Stimulated activated effector memory CD8-positive, alpha-beta T cell treated with anti-CD3 and anti-CD28 coated beads, Interleukin-12 subunit alpha, Interleukin-12 subunit beta, amount 100 ng/mL, for 72 hours (primary cell): ENCODE measurements at regions not wholly inside any gene's neighbourhood (a gene's known extent, or its start where the extent isn't known, plus 50 kb on each side); places are given as distances from the start of the nearest gene placed in this dataset.

Source experiments
- ATAC-seq: fragments of 150-1000 bp; cut with Tn5 transposase; 2 replicates; pipeline ENCODE4 v1.10.0; 2021
- DNase-seq, 2 donors: peaks; one replicate each; pipeline ENCODE4 v3.0.0; 2021 to 2022; ENCODE audit warnings: low spot score in 2 of 2
- H3K27ac Mint-ChIP-seq: one replicate; pipeline ENCODE4 v1.8.0; 2022; ENCODE audit warnings: mild to moderate bottlenecking, mixed read lengths
- H3K36me3 Mint-ChIP-seq: one replicate; pipeline ENCODE4 v1.8.0; 2022; ENCODE audit warnings: mild to moderate bottlenecking, mixed read lengths
- H3K4me1 Mint-ChIP-seq: one replicate; pipeline ENCODE4 v1.8.0; 2022; ENCODE audit warnings: mixed read lengths
- H3K4me3 Mint-ChIP-seq: one replicate; pipeline ENCODE4 v1.8.0; 2022; ENCODE audit warnings: mild to moderate bottlenecking, mixed read lengths
- H3K9me3 Mint-ChIP-seq: one replicate; pipeline ENCODE4 v1.8.0; 2022; ENCODE audit warnings: mixed read lengths

- peak in 1 of 2 donors; percentile 59 for DNase-seq
- H3K4me3 Mint-ChIP-seq: peak overlapping the region; percentile 32
- H3K4me1 Mint-ChIP-seq: peaks cover 40% of the 10 kb centered on the region
- H3K9me3 Mint-ChIP-seq: peaks cover 3% of the 10 kb centered on the region
- peak; percentile 92 for ATAC-seq
- peaks cover 10% of the 10 kb centered on the region for H3K36me3 Mint-ChIP-seq
- peak overlapping the region; percentile 89 for H3K27ac Mint-ChIP-seq
These were observed 249.2 kb upstream of the RPS6KA3 start for GRCh38 chrX:20515841-20516461.

- ATAC-seq (no peak), DNase-seq (no peak)
- H3K4me3 Mint-ChIP-seq: peak overlapping the region; percentile 32
These were observed 247.6 kb upstream of the RPS6KA3 start for GRCh38 chrX:20514358-20514757.

GRCh38 chrX:20513185-20513584, 246.5 kb upstream of the RPS6KA3 start:
- no peak overlapping the region for H3K27ac Mint-ChIP-seq
- H3K4me1 Mint-ChIP-seq: peaks cover 24% of the 10 kb centered on the region
- H3K36me3 Mint-ChIP-seq: peaks cover 10% of the 10 kb centered on the region
- H3K4me3 Mint-ChIP-seq: no peak overlapping the region
- H3K9me3 Mint-ChIP-seq: peaks cover 3% of the 10 kb centered on the region
- DNase-seq (no peak), ATAC-seq (no peak)

More at GRCh38 chrX:20514358-20514757, 247.6 kb upstream of the RPS6KA3 start:
- Mint-ChIP-seq H3K27ac (peak overlapping the region; percentile 89), H3K36me3 (peaks cover 10% of the 10 kb centered on the region), H3K9me3 (peaks cover 3% of the 10 kb centered on the region), H3K4me1 (peaks cover 36% of the 10 kb centered on the region)

- no peak for DNase-seq
- Mint-ChIP-seq H3K36me3 (peaks cover 10% of the 10 kb centered on the region), H3K4me1 (peaks cover 19% of the 10 kb centered on the region), H3K9me3 (peaks cover 3% of the 10 kb centered on the region), H3K27ac (no peak overlapping the region), H3K4me3 (no peak overlapping the region)
- no peak for ATAC-seq
These were observed 245.1 kb upstream of the RPS6KA3 start for GRCh38 chrX:20511792-20512191.

GRCh38 chrX:20507901-20508620, 241.4 kb upstream of the RPS6KA3 start:
- H3K27ac Mint-ChIP-seq: no peak overlapping the region
- H3K9me3 Mint-ChIP-seq: no peaks in the 10 kb centered on the region
- H3K36me3 Mint-ChIP-seq: no peaks in the 10 kb centered on the region
- no peaks in the 10 kb centered on the region for H3K4me1 Mint-ChIP-seq
- ATAC-seq: no peak
- no peak for DNase-seq
- no peak overlapping the region for H3K4me3 Mint-ChIP-seq

- no peak overlapping the region for H3K27ac Mint-ChIP-seq
These were observed 240.0 kb upstream of the RPS6KA3 start for GRCh38 chrX:20506739-20507138.

GRCh38 chrX:20500949-20501348, 234.2 kb upstream of the RPS6KA3 start:
- H3K36me3 Mint-ChIP-seq: no peaks in the 10 kb centered on the region
- ATAC-seq (no peak), DNase-seq (no peak)
- no peak overlapping the region for H3K27ac Mint-ChIP-seq
- H3K4me3 Mint-ChIP-seq: no peak overlapping the region
- H3K9me3 Mint-ChIP-seq: no peaks in the 10 kb centered on the region
- H3K4me1 Mint-ChIP-seq: peaks cover 18% of the 10 kb centered on the region

More at GRCh38 chrX:20506739-20507138, 240.0 kb upstream of the RPS6KA3 start:
- no peak for DNase-seq
- no peaks in the 10 kb centered on the region for H3K9me3 Mint-ChIP-seq
- no peak overlapping the region for H3K4me3 Mint-ChIP-seq
- no peaks in the 10 kb centered on the region for H3K4me1 Mint-ChIP-seq
- ATAC-seq: peak; percentile 83
- H3K36me3 Mint-ChIP-seq: no peaks in the 10 kb centered on the region

GRCh38 chrX:20500171-20500865, 233.6 kb upstream of the RPS6KA3 start:
- DNase-seq (no peak), ATAC-seq (peak; percentile 100)
- Mint-ChIP-seq H3K9me3 (no peaks in the 10 kb centered on the region), H3K4me3 (peak overlapping the region; percentile 53), H3K4me1 (peaks cover 18% of the 10 kb centered on the region), H3K27ac (no peak overlapping the region), H3K36me3 (no peaks in the 10 kb centered on the region)

GRCh38 chrX:20499763-20500162, 233.1 kb upstream of the RPS6KA3 start:
- ATAC-seq: no peak
- H3K9me3 Mint-ChIP-seq: no peaks in the 10 kb centered on the region
- peak overlapping the region; percentile 53 for H3K4me3 Mint-ChIP-seq
- no peaks in the 10 kb centered on the region for H3K36me3 Mint-ChIP-seq
- no peak overlapping the region for H3K27ac Mint-ChIP-seq
- no peak for DNase-seq
- H3K4me1 Mint-ChIP-seq: peaks cover 18% of the 10 kb centered on the region

GRCh38 chrX:20498851-20499635, 232.3 kb upstream of the RPS6KA3 start:
- Mint-ChIP-seq H3K4me1 (peaks cover 18% of the 10 kb centered on the region), H3K4me3 (no peak overlapping the region), H3K9me3 (no peaks in the 10 kb centered on the region), H3K36me3 (no peaks in the 10 kb centered on the region), H3K27ac (no peak overlapping the region)
- DNase-seq: no peak
- ATAC-seq: no peak

GRCh38 chrX:20495575-20495974, 228.9 kb upstream of the RPS6KA3 start:
- Mint-ChIP-seq H3K36me3 (no peaks in the 10 kb centered on the region), H3K9me3 (no peaks in the 10 kb centered on the region), H3K4me1 (peaks cover 11% of the 10 kb centered on the region), H3K27ac (no peak overlapping the region), H3K4me3 (no peak overlapping the region)
- ATAC-seq (no peak), DNase-seq (no peak)

- DNase-seq (no peak), ATAC-seq (no peak)
- Mint-ChIP-seq H3K36me3 (no peaks in the 10 kb centered on the region), H3K4me3 (no peak overlapping the region), H3K4me1 (no peaks in the 10 kb centered on the region), H3K9me3 (no peaks in the 10 kb centered on the region), H3K27ac (no peak overlapping the region)
These were observed 221.8 kb upstream of the RPS6KA3 start for GRCh38 chrX:20488473-20488872.

GRCh38 chrX:20487227-20487626, 220.5 kb upstream of the RPS6KA3 start:
- Mint-ChIP-seq H3K4me3 (no peak overlapping the region), H3K4me1 (no peaks in the 10 kb centered on the region), H3K36me3 (no peaks in the 10 kb centered on the region), H3K27ac (no peak overlapping the region), H3K9me3 (no peaks in the 10 kb centered on the region)
- ATAC-seq (no peak), DNase-seq (no peak)

- ATAC-seq: no peak
- H3K36me3 Mint-ChIP-seq: no peaks in the 10 kb centered on the region
- no peak overlapping the region for H3K4me3 Mint-ChIP-seq
- no peak overlapping the region for H3K27ac Mint-ChIP-seq
- DNase-seq: no peak
- H3K4me1 Mint-ChIP-seq: no peaks in the 10 kb centered on the region
- H3K9me3 Mint-ChIP-seq: no peaks in the 10 kb centered on the region
These were observed 214.9 kb upstream of the RPS6KA3 start for GRCh38 chrX:20481632-20482031.

GRCh38 chrX:20479896-20480295, 213.2 kb upstream of the RPS6KA3 start:
- no peak overlapping the region for H3K4me3 Mint-ChIP-seq

More at GRCh38 chrX:20479896-20480295, 213.2 kb upstream of the RPS6KA3 start:
- ATAC-seq (no peak), DNase-seq (no peak)
- Mint-ChIP-seq H3K27ac (no peak overlapping the region), H3K36me3 (no peaks in the 10 kb centered on the region), H3K4me1 (no peaks in the 10 kb centered on the region), H3K9me3 (no peaks in the 10 kb centered on the region)
